Heart right ventricle (tissue), 16 donors: ENCODE measurements at regions not wholly inside any gene's neighbourhood (a gene's known extent, or its start where the extent isn't known, plus 50 kb on each side); places are given as distances from the start of the nearest gene placed in this dataset.
A peak's percentile ranks its signal among the peaks of the same experiment; 100 is the strongest.

Source experiments
- ATAC-seq, 8 donors: fragments of 200-7000 bp; cut with Tn5 transposase; one replicate each; pipeline ENCODE4 v1.9.1; 2020; ENCODE audit warnings: mild to moderate bottlenecking in 8 of 8, moderate library complexity in 8 of 8, moderate number of reproducible peaks in 1 of 8
- DNase-seq, 2 donors: peaks; one replicate each; pipeline ENCODE4 v3.0.0-alpha.2; 2020
- H3K27ac ChIP-seq, 10 donors: fragments of 200-600 bp; sonication (generic) in 2 of 10; one replicate each; pipeline versions ENCODE4 v1.5.0 to v1.8.0; 2020 to 2022; ENCODE audit warnings: mild to moderate bottlenecking in 3 of 10
- H3K27me3 ChIP-seq, 7 donors: fragments of 200-600 bp; one replicate each; pipeline ENCODE4 v1.8.0; 2021 to 2022; ENCODE audit warnings: mild to moderate bottlenecking in 2 of 7
- H3K36me3 ChIP-seq, 9 donors: fragments of 200-600 bp; sonication (generic) in 1 of 9; one replicate each; pipeline versions ENCODE4 v1.5.0 to v1.8.0; 2020 to 2022; ENCODE audit warnings: mild to moderate bottlenecking in 2 of 9
- H3K4me1 ChIP-seq, 9 donors: fragments of 200-600 bp; sonication (generic) in 1 of 9; one replicate each; pipeline versions ENCODE4 v1.5.0 to v1.8.0; 2020 to 2022; ENCODE audit warnings: mild to moderate bottlenecking in 4 of 9
- H3K4me3 ChIP-seq, 10 donors: fragments of 200-600 bp; sonication (generic) in 2 of 10; one replicate each; pipeline versions ENCODE4 v1.5.0 to v1.8.0; 2020 to 2022; ENCODE audit warnings: mild to moderate bottlenecking in 7 of 10, moderate library complexity in 2 of 10
- H3K9me3 ChIP-seq, 11 donors: fragments of 200-600 bp in 10 of 11; sonication (generic) in 2 of 11; one replicate each; pipeline versions ENCODE4 v1.5.0 to v1.8.0; 2013 to 2022; ENCODE audit warnings: mild to moderate bottlenecking in 2 of 11, control low read depth in 1 of 11, moderate library complexity in 1 of 11
- WGBS, 2 donors: extraction: QIAGEN DNeasy Blood & Tissue Kit; methylation state at CpG; one replicate each; pipeline ENCODE4 v1.1.7; 2013; ENCODE audit warnings: inconsistent platforms in 1 of 2; 5-methylcytosine and 5-hydroxymethylcytosine counted together
- intact Hi-C, 10 donors: fragments of 100-400 bp; cut with DNase I; formaldehyde crosslinking; loops; one replicate each; pipeline versions ENCODE4 v1.11.1 to v1.14.2; 2022
- TF ChIP-seq, protein P1 (sequence below), 9 donors: fragments of 200-600 bp; sonication (generic) in 2 of 9; IDR thresholded peaks; one replicate each; pipeline versions ENCODE4 v1.5.0 to v1.8.0; 2021 to 2022; ENCODE audit warnings: antibody characterized with exemption in 9 of 9, mild to moderate bottlenecking in 5 of 9, moderate library complexity in 1 of 9
- donor health status: Arrhythmogenic right ventricular cardiomyopathy.
- donor health status: ischemic (EF 13 %, LVEDD 7.1; RV severe dilation, severe dysfunction).
- donor health status: healthy with polysubstance abuse.
- donor health status: DM: no; HTN: yes; CAD: no.
- donor health status: DM: no; HTN: no; CAD: no.
- donor health status: ischemic (EF 25% LVEDD 6.9; RV normal size, moderate dysfunction).
- donor health status: ischemic (EF 25% LVEDD 5.7; RV mildly dilated, moderate dysfunction).
- donor health status: healthy.
- donor health status: DM: yes; HTN: yes; CAD: no.
- donor health status: Ischemic cardiomyopathy.
- donor health status: ischemic (EF 35%, LVEDD 5.7; RV mildly dilated, moderate dysfunction).
- donor health status: nonischemic (EF 11% LVEDD 7.7; RV severe dilation, severe dysfunction).
- donor health status: DM: yes; HTN: yes; CAD: no.
- donor health status: PGD.
- donor health status: ischemic (EF 29% LVEDD 5.4; RV normal size, mild dysfunction).
- donor health status: nonischemic (EF 23%, LVEDD 6.1; RV moderate dilation, normal function).

GRCh38 chr11:26204101-26204500, 127.8 kb upstream of the ANO3 start:
- no peak for DNase-seq
- Histone ChIP-seq H3K4me1 (no peaks in the 10 kb centered on the region), H3K36me3 (no peaks in the 10 kb centered on the region), H3K27me3 (no peaks in the 10 kb centered on the region), H3K27ac (no peak overlapping the region), H3K4me3 (no peak overlapping the region), H3K9me3 (peaks cover 0 to 3% (median 0%) of the 10 kb centered on the region in 11 donors)
- TF ChIP-seq, protein P1, sequence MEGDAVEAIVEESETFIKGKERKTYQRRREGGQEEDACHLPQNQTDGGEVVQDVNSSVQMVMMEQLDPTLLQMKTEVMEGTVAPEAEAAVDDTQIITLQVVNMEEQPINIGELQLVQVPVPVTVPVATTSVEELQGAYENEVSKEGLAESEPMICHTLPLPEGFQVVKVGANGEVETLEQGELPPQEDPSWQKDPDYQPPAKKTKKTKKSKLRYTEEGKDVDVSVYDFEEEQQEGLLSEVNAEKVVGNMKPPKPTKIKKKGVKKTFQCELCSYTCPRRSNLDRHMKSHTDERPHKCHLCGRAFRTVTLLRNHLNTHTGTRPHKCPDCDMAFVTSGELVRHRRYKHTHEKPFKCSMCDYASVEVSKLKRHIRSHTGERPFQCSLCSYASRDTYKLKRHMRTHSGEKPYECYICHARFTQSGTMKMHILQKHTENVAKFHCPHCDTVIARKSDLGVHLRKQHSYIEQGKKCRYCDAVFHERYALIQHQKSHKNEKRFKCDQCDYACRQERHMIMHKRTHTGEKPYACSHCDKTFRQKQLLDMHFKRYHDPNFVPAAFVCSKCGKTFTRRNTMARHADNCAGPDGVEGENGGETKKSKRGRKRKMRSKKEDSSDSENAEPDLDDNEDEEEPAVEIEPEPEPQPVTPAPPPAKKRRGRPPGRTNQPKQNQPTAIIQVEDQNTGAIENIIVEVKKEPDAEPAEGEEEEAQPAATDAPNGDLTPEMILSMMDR (IDR thresholded peaks at IDR 0.05): no peak
- ATAC-seq: no peak
- intact Hi-C loops: no loop called here
- WGBS, 2 donors: 67 to 76% methylated on average over 2 of the region's 2 CpGs

DNA sequence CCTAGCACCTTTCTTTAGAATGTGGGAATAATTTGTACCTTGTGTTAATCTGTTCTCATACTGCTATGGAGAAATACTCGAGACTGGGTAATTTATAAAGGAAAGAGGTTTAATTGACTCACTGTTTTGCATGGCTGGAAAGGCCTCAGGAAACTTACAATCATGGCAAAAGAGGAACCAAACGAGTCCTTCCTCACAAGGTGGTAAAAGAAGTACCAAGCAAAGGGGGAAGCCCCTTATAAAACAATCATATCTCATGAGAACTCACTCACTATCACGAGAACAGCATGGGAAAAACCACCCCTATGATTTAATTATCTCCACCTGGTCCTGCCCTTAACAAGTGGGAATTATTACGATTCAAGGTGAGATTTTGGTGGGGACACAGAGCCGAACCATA, 127.1 kb upstream of the ANO3 start:
- Histone ChIP-seq H3K4me1 (no peaks in the 10 kb centered on the region), H3K27me3 (no peaks in the 10 kb centered on the region), H3K27ac (no peak overlapping the region), H3K36me3 (no peaks in the 10 kb centered on the region), H3K4me3 (no peak overlapping the region), H3K9me3 (peaks cover 0 to 8% (median 0%) of the 10 kb centered on the region in 11 donors)
- ATAC-seq (no peak), DNase-seq (no peak)
- intact Hi-C loops: no loop called here
- TF ChIP-seq, protein P1 (IDR thresholded peaks at IDR 0.05): no peak
- 67 to 75% methylated on average over 5 of the region's 5 CpGs for WGBS, 2 donors

GRCh38 chr11:26219183-26220117, 112.5 kb upstream of the ANO3 start:
- H3K4me3 ChIP-seq: no peak overlapping the region
- TF ChIP-seq, protein P1 (IDR thresholded peaks at IDR 0.05): no peak
- H3K36me3 ChIP-seq: no peaks in the 10 kb centered on the region
- H3K27me3 ChIP-seq: no peaks in the 10 kb centered on the region
- no peaks in the 10 kb centered on the region for H3K9me3 ChIP-seq
- 46 to 53% methylated on average over 4 of the region's 4 CpGs for WGBS, 2 donors
- peaks cover 0 to 5% (median 0%) of the 10 kb centered on the region in 9 donors for H3K4me1 ChIP-seq
- ATAC-seq: peak in 2 of 8 donors; percentile 3 to 54
- intact Hi-C loops: loop anchor here in 1 of 10 donors (10.0 kb wide), 1 partner anchor 235 kb away; no protein-coding TSS in a partner anchor
- DNase-seq: no peak
- peak overlapping the region in 4 of 10 donors; percentile 2 to 23 (median 14) for H3K27ac ChIP-seq

GRCh38 chr11:26225646-26226045, 106.3 kb upstream of the ANO3 start:
- ATAC-seq: no peak
- Histone ChIP-seq H3K27ac (no peak overlapping the region), H3K27me3 (no peaks in the 10 kb centered on the region), H3K9me3 (no peaks in the 10 kb centered on the region), H3K4me3 (no peak overlapping the region), H3K4me1 (no peaks in the 10 kb centered on the region), H3K36me3 (no peaks in the 10 kb centered on the region)
- no peak for DNase-seq
- intact Hi-C loops: loop anchor here in 6 of 10 donors (2.0 to 10.0 kb wide), 4 partner anchors 241 to 245 kb away; no protein-coding TSS in a partner anchor
- TF ChIP-seq, protein P1 (IDR thresholded peaks at IDR 0.05): no peak
- WGBS, 2 donors: 83 to 87% methylated on average over 1 of the region's 1 CpG
